ENCODE measurements at regions not wholly inside any gene's neighbourhood (a gene's known extent, or its start where the extent isn't known, plus 50 kb on each side); places are given as distances from the start of the nearest gene placed in this dataset.

GRCh38 chr5:88944751-88945531, 62.0 kb upstream of the MEF2C start:
- Histone ChIP-seq H3K4me2 (ENCODE audit: insufficient read depth, low read length) (no peak overlapping the region), H3K36me3 (ENCODE audit: control insufficient read depth in 2 of 2, extremely low read depth in 1 of 2, insufficient read depth in 2 of 2, low read length in 2 of 2) (no peaks in the 10 kb centered on the region), H3K4me1 (ENCODE audit: control insufficient read depth, extremely low read depth, insufficient read depth, low read length) (no peaks in the 10 kb centered on the region), H3K27me3 (ENCODE audit: control insufficient read depth in 2 of 2, insufficient read depth in 2 of 2, low read length in 2 of 2) (no peaks in the 10 kb centered on the region), H3K4me3 (replicated peaks in 1 of 3; ENCODE audit: insufficient read depth in 1 of 3, low read depth in 1 of 3, low read length in 3 of 3) (no peak overlapping the region), H4K20me1 (replicated peaks; ENCODE audit: control insufficient read depth, extremely low read depth, insufficient read depth, low read length) (no peaks in the 10 kb centered on the region), H3K9me3 (replicated peaks; ENCODE audit: control insufficient read depth, insufficient read depth, low read length) (no peaks in the 10 kb centered on the region), H2AFZ (ENCODE audit: low read depth, low read length) (no peak overlapping the region), H3K9me1 (replicated peaks; ENCODE audit: control insufficient read depth, extremely low read depth, insufficient read depth, low read length) (no peaks in the 10 kb centered on the region), H3K27ac (ENCODE audit: insufficient read depth, low read depth, low read length) (no peak overlapping the region), H3K79me2 (ENCODE audit: control insufficient read depth, insufficient read depth, low read length) (no peaks in the 10 kb centered on the region), H3K9ac (replicated peaks; ENCODE audit: extremely low read depth, insufficient read depth, low read length) (no peak overlapping the region)
- no peak for TF ChIP-seq POLR2AphosphoS5 (IDR thresholded peaks at IDR 0.05; ENCODE audit: insufficient read depth, low read depth, low read length)
- no peak for TF ChIP-seq GATA2 (IDR thresholded peaks at IDR 0.05; ENCODE audit: insufficient read depth, insufficient read length, low read depth, low read length)
- TF ChIP-seq POLR2A (IDR thresholded peaks at IDR 0.05; ENCODE audit: low read depth, low read length) = no peak
- no peak for TF ChIP-seq JUN (IDR thresholded peaks at IDR 0.05; ENCODE audit: borderline replicate concordance, insufficient read depth, insufficient read length, low read depth)
- no peak for TF ChIP-seq MYC (IDR thresholded peaks at IDR 0.05; ENCODE audit: low read depth, low read length)
- no peak for TF ChIP-seq EZH2 (IDR thresholded peaks at IDR 0.05; ENCODE audit: borderline replicate concordance, low read depth, low read length, severe bottlenecking)
- TF ChIP-seq MAX (IDR thresholded peaks at IDR 0.05; ENCODE audit: insufficient read depth, insufficient read length) = no peak
- no peak for TF ChIP-seq CTCF (IDR thresholded peaks at IDR 0.05; ENCODE audit: extremely low read depth in 1 of 2, insufficient read depth in 1 of 2, low read depth in 1 of 2, low read length in 2 of 2)
- TF ChIP-seq FOS (IDR thresholded peaks at IDR 0.05; ENCODE audit: borderline replicate concordance, insufficient read depth, low read length) = no peak
- CTCF ChIA-PET = interaction anchor here (1.2 kb wide), 2 partner anchors 215 to 217 kb away, joined by 3 read pairs; no protein-coding TSS in a partner anchor
- dilution Hi-C loops (cut with MboI; ENCODE audit: extremely low pct_ligation_motif_present, low sequenced_read_pairs) (no loop called here), intact Hi-C loops (cut with micrococcal nuclease) (no loop called here)
- POLR2A ChIA-PET = no interaction called here
- FAIRE-seq = no peak
- no peak for DNase-seq (ENCODE audit: low read depth, low spot score)
- BruUV-seq (replicated peaks) = no TSS peak

All from endothelial cell of umbilical vein (primary cell).